NCI-H82 (cell line): ENCODE measurements at regions not wholly inside any gene's neighbourhood (a gene's known extent, or its start where the extent isn't known, plus 50 kb on each side); places are given as distances from the start of the nearest gene placed in this dataset.
"Not testable (repeated sequence)": the region's sequence is repeated elsewhere in the genome, so short reads cannot be mapped to it uniquely, and the experiment has no call there.

Experiments
- DNase-seq: peaks from one replicate; lab custom pipeline; 2025; lab: John Stamatoyannopoulos, UW

DNA sequence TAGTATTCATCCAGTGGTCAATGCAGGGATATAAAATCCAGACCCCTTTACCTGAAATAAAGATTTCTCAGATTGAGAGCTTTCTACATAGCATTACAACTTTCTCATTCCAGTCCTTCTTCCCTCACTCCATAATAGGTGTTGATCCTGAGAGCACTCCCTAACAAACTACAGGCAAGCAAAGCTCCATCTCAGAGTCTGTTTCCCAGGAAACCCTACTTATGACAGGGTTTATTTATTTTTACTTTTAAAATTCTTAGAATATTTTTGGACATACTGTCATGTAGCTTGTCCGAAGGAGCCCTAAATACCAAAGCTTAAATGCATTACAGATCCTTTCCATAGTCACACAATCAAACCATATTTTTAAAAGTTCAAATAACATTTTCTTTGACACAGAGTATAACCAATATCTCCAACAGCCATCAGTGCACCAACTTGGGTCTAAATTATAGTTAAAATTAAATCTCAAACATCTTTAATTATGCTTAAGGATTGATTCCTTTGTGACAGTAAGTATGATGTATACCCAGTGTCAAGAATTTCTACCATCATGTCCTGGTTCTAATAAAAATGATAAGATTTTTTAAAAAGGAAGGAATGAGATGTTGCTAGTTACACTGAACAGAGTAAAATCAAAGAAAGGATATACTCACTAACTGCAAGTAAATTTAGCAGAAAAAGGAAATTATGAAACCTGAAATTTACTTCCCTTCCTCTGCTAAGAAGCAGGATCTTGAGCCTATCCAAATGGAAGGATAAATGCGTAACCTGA is 580.4 kb upstream of the ADGRL3 start:
- DNase-seq: no peak

DNA sequence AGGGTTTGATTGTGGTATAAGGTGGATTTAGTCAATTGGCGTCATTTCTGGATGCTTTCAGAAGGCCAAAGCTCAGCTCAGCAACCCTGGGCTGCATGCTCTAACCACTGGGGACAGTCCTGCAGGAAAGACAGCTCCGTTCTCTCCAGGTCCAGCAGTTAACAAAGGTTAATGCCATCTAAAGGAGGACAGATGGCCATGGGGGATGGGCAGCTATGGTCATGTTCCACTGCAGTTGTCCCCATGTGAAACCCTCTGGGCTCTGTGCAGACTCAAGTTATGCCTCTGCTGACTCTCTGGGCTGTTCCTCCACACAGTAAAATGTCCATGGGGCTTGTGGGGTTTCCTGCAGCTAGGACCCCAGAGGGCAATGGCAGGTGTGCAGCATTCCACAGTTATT is 562.1 kb upstream of the ADGRL3 start:
- peak; percentile 8 for DNase-seq

DNA sequence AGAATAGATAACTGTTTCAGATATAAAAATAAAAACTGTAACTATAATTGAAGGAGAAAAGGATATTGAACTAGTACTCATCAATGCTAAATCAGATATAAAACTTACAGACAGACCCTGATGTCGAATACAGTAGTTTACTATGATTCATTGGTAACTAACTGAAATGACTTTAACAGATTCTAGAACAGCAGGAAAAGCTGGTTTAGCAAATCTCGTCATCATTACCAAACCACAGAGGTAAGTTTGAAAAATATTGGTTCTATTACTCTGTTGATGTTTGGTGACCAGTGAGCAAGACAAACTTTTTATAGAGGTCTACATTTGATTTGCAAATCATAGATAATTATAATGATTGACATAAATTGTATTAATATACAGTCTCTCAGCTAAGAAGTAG is 551.4 kb upstream of the ADGRL3 start:
- no peak for DNase-seq

DNA sequence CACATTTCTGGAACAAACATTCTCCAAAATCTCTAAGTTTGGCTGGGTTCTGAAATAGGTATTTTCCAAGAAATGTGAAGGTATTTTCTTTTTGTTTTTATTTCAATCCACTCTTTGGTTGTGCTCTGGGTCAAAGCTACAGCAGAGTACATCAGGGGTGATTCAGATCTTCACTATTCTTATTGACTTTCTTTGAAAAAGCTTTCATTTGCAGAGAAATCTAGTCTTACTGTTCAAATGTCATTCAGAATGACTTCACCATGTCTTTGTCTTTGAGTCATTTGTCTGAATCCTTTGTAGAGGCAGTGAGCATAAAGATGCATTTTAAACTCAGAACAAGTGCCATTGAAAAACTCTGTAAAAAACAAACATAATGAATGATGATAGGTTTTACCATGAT is 547.2 kb upstream of the ADGRL3 start:
- no peak for DNase-seq

DNA sequence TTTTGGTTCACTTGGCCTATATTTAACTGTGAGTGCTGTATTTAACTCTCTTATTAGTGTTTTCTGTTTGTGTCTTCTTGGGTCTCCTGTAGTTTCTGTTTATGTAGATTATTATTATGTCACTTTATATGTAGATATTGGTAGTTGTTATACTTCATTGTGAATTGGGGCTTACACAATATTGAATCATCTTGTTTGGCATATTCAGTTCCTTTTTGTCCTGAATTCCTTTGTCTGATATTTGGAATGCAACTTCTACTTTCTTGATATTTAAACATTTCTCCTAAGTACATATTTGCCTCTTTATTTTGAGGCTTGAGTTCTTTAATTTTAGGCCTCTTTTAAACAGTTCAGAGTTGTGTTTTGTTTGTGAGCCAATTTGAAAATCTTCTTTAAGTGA is 544.8 kb upstream of the ADGRL3 start:
- no peak for DNase-seq

DNA sequence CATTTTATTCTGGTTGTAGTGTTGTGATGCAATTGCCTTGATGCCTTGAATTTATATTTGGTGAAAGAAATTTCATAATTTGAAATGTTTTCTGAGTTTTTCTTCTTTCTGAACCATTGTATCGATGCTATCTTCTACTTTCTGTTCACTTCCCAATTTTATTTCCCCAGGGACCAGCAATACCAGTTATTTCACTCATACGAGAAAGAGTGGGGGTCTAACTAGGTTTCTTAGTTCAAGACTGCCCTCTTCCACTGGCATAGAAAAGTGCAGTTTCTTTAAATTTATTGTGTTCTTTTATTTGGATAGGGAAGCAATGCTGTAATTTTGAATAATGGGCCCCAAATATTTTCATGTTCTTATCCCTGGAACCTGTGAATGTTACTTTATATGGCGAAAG is 544.0 kb upstream of the ADGRL3 start:
- no peak for DNase-seq

DNA sequence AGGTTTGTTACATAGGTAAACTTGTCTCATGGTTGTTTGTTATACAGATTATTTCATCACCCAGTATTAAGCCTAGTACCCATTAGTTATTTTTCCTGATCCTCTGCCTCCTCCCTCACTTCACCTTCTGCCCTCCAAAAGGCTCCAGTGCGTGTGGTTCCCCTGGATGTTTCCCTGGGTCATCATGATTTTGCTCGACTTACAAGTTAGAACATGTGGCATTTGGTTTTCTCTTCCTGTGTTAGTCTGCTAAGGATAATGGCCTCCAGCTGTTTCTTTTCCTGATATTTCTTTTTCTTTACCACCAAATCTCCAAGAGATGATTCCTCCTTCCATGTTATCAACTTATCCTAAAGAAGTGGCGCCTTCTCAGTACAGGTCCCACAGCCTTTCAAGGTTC is 543.1 kb upstream of the ADGRL3 start:
- no peak for DNase-seq

DNA sequence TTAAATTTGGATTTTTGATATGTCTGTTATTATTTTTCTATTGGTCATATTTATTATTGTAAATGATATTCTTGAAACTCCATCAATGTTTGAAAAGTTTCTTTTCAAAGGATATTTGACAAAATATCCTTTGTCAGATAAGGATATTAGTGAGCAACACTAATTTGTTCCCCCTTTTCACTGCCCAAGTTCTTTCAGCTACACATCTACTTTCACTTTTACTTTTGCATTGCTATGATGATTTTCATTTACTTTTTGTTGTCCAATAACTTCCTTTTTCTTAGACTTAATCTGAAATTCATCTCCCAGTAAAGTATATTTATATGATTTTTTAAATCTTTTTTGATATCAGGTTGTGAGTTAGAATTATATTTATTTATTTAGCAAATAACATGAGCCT is 542.3 kb upstream of the ADGRL3 start:
- no peak for DNase-seq

DNA sequence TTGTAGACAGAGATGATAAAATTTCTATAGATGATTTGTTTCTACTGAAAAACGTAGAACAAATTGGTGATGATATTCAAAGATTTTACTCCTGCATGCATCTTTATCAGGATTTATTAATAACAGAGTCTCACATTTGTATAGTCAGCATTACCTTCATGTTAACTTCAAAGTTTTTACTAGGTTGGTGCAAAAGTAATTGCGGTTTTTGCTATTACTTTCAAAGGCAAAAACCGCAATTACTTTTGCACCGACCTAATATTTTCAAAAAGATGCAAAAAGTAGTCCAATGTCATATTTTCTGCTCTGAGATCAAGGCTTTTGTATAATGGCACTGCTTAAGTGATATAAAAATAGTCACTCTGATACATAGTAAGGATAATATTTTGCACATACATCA is 536.4 kb upstream of the ADGRL3 start:
- no peak for DNase-seq

DNA sequence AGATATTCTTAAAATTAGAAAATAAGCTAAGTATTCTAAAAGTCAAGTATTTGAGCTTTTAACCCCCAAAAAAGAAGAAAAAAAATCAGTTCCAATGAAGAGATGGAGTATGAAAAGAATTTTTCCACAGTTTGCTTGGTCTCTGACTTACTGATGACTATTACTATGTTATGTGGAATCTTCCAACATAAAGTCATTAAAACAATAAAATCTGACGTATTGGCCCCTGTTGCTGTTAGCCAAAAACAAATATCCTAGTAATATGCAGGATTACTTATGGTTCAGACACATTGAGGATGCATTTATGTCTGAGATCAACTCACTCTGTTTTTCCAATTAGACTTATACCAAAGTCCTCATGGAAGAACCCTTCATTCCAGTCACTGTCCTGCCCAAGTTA is 517.2 kb upstream of the ADGRL3 start:
- no peak for DNase-seq

DNA sequence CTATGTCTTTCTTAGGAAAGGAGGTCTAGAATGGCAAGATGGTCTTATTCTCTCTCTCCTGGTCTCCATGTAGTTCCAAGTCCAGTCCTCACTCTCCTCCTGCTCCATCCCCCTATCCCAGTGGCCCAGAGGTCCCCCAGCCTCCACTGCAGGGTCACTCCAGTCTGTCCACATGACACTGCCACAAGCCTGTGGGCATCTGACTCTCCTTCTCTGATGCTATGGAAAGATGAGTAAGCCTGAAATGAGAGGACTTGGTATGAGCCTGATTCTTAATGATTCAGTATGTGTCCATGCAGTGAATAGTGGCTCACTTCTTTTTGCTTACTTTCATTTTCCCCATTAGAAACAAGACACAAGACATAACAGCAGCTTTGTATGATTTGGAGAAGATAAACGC is 516.8 kb upstream of the ADGRL3 start:
- no peak for DNase-seq

DNA sequence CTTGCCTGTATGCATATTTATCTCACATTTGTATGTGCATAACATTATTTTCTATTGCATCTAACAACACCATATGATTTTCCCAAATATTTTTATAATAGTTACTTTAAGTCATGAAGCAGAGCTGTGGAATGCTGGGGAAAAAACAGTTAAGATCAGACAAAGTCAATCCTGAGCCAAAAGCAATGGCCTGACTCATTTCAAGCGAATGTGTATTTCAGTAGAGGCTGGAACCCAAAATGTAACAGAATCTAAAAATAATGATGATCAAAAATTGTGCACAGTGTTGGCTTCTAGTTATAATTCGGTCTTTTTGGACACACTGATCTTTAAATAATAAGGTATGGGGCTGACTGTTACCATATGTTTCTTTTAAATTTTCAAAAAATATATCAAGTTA is 516.2 kb upstream of the ADGRL3 start:
- DNase-seq: no peak

DNA sequence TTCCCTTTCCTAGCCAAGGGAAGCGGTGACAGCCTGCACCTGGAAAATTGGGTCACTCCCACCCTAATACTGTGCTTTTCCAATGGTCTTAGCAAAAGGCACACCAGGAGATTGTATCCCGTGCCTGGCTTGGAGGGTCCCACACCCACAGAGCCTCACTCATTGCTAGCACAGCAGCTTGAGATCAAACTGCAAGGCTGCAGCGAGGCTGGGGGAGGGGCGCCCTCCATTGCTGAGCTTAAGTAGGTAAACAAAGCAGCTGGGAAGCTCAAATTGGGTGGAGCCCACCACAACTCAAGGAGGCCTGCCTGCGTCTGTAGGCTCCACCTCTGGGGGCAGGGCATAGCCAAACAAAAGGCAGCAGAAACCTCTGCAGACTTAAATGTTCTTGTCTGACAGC is 504.1 kb upstream of the ADGRL3 start:
- DNase-seq: peak; percentile 2

DNA sequence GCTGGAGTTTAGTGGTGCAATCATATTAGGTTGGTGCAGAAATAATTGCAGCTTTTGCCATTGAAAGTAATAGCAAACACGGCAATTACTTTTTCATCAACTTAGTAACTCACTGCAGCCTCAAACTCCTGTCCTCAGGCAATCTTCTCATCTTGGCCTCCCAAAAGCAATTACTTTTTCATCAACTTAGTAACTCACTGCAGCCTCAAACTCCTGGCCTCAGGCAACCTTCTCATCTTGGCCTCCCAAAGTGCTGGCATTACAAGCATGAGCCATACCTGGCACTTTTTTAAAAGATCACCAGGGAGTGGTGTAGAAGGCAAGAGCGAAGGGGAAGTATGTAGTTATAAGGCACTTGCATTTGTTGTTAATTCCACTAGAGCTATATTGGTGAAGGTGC is 491.1 kb upstream of the ADGRL3 start:
- DNase-seq: no peak

DNA sequence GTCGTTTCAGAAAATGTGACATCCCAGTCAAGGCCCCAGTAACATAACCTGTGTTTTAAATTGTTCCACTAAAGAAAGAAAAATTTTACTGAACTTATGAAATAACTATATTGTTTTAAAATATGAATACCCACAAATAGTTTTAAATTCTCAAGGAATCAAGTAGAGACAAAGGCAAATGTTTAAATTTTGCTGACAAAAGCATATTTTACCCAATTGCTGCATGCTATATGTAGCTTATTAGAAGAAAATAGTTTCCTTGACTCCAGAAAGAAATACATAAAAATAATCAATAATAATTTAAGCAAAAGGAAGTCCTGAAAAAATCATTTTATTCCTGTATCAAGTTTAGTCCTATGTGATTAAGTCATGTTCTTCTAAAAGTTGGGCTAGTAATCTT is 481.3 kb upstream of the ADGRL3 start:
- DNase-seq: no peak

DNA sequence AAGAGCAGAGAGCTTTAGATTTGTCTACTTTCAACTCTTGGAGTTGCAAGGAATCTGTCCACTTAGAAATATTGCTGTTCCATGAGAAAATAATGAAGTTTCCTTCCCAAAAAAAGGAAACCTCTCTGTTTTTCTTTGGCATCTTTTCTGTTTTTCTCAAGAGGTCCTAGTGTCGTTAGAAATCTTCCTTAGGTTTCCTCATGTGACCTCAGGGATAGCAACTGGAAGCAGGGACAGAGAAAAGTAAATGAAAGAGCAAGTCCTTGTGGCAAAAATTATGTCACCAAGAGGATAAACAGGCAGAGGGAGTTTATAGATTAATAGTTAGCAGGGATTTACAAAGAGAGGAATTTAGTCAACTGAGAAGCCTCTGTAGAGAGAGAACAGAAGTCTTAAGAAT is 478.4 kb upstream of the ADGRL3 start:
- DNase-seq: no peak

DNA sequence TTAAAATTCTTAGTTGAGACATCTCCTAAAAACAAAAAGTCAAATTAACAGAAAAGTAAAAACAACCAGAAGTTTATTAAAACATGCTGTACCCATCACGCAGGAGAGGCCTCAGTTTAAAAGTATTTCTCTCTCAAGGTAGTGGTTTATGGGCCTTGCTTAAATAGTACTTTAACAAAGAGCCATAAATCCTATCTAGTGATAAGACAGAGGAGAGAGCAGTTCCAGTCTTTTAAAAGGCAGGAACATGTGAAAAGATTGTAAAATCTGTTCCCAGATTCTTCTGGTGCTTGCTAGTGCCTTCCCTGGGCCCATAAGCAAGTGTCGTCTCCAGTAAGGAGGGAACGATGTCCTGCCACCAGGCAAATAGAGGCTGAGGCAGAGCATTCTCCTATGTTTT is 476.3 kb upstream of the ADGRL3 start:
- DNase-seq: no peak

DNA sequence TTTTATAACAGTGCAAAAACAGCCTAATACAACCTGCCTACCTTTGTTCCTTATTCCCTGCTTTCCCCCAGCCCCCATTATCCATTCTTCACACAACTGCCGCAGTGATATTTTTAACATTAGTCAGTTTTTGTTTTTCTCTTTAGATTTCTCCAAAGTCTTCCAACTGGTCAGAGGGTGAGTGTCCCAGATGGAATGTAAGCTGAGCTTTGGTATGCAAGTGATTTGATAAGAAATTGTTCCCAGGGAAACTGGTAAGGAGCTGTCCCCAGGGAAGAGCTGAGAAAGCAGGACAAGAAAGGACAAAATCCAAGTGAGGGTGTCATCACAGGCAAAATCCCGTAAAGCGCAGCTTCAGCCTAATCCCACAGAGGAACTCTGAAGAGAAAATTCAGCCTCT is 475.5 kb upstream of the ADGRL3 start:
- no peak for DNase-seq

DNA sequence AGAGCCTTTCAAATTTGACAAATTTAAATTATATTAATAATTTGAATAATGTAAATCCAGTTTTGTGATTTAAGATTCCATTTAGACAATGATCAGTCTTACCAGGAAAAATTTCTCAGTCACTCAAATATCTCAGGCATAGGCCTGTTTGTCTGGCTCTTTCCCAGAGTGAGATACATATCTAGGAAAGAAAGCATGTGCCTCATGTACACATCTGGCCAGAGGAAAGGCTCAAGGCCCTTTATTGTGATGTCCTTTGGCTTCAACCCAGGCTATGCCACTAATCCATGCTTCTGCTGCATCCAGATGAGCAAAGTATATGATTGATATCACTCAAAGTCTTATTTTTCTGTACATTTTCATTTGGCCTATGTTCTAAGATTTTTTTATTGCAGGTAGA is 473.3 kb upstream of the ADGRL3 start:
- no peak for DNase-seq

DNA sequence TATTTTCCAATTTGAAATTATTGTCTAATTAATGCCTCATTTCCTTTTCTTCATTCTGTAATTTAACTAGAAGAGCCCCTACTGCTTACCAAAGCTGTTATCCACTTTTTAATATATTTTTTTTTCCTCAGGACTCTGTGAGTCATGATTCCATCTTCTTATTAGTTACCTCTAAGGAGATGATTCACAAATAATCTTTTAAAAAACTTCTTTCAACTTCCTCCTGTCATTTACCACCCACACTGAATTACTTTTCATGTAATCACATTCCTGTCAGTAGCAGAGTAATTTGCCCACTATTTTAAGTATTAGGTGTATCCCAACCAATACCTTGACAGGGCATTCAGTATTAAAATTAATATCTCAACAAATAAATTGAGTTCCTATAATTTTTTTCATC is 470.9 kb upstream of the ADGRL3 start:
- DNase-seq: no peak

DNA sequence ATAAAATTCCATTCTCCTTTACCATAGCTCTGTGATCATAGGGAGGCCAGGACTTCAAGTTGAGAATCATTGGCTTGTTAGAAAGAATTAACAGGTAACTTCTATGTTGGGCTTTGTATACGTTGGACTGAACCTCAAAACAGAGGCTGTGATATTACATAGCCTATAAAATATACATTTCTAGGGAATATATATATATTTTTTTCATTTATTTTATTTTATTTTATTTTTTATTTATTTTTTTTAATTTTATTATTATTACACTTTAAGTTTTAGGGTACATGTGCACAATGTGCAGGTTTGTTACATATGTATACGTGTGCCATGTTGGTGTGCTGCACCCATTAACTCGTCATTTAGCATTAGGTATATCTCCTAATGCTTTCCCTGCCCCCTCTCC is 470.4 kb upstream of the ADGRL3 start:
- DNase-seq: not testable (repeated sequence)

DNA sequence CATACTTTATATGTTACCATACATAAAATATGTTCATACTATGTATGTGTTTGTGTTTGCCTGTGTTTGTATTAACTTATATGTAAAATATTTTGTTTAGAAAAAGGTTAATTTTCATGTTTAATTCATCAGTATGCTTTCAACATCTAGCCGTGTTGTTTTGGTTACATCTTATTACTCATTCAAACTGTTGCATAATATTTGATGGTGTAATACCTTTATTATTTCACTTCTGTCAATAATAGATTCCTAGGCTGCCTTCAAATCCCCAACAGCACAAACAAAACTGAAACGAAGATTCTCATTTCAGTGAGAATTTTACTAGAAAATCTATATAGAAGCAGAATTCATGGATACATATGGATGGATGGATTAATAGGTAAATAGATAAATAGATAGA is 462.3 kb upstream of the ADGRL3 start:
- DNase-seq: no peak

DNA sequence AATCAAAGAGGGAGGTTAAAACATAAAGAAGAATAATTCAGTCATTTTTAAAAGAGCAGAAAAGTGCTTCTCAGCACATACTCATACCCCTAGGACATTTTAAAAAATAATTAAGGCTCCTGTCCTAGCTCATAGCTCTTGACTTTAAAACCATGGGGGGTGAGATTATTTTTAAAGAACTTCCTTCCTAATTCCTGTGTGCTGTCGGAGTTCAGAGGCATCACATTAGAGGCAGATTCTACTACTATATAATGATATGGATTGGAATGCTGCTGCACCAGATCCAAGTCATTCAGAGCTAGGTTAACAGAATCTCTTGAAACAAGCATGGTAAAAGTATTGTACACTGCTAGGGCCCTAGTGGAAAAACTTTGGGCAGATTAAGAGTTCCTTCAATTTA is 456.5 kb upstream of the ADGRL3 start:
- DNase-seq: no peak

DNA sequence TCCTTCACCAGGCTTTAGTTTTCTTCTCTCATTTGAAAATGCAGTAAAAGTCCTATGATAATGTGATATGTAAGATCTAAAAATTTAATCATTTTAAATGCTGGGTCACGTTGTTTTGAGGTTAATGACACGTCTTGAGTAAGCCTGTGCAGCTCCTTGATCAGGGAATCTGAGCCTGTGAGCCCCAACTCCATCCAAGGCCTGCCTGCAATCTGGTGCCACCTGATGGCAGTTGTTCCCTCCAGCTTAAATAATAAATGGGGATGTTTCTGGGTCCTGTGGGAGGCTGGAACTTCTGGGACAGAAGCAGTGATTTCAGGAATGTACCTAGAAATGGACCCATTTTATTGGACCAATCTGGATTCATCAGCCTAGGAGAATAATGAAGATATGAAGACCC is 455.4 kb upstream of the ADGRL3 start:
- peak; percentile 0 for DNase-seq
